CD4-positive, alpha-beta T cell treated with Interleukin-6 at 100 ng/mL for 8 hours (primary cell): ENCODE measurements at regions not wholly inside any gene's neighbourhood (a gene's known extent, or its start where the extent isn't known, plus 50 kb on each side); places are given as distances from the start of the nearest gene placed in this dataset.

ENCODE experiments used
- DNase-seq: peaks from one replicate; pipeline ENCODE4 v3.0.0-alpha.2; 2020; ENCODE audit warnings: mixed read lengths, low spot score

DNA sequence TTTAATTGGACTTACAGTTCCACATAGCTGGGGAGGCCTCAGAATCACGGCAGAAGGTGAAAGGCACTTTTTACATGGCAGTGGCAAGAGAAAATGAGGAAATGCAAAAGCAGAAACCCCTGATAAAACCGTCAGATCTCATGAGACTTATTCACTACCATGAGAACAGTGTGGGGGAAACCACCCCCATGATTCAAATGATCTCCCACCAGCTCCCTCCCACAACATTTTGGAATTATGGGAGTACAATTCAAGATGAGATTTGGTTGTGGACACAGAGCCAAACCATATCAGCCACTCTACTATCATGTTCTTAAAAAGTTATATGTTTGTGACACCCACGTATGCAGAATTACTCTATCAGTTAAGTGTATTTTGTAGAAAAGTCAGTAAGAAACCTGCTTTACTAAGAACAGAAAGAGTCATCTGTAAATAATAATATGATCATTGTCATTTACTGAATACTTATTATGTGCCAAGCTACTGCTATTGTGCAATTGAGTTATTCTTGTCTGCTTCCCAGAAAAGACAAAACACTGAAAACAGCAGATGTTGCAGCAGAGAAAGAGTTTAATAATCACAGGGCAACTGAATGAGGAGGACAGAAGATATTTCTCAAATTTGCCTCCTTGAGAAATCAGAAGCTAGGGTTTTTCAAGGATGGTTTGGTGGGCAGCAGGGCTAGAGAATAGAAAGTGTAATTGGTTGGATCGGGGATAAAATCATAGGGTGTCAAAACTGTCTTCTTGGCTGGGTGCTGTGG is 207.7 kb upstream of the FGGY start:
- no peak for DNase-seq

DNA sequence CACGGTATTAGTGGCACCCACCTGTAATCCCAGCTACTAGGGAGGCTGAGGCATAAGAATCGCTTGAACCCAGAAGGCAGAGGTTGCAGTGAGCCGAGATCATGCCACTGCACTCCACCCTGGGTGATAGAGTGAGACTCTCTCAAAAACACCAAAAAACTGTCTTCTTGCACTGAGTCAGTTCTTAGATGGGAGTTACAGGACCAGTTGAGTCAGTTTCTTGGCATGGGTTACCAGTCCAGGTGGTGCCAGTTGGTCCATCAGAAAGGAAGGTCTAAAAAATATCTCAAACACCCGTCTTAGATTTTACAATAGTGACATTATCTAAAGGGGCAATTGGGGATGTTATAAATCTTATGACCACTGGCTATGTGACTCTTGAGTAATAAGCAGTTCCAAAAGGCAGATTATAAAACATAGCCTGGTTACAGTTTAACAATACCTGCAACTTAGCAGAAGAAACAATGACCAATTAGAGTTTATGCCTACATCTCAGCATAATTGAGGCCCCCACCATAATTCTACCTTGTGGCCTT is 206.9 kb upstream of the FGGY start:
- DNase-seq = no peak

- no peak for DNase-seq
Measured at GRCh38 chr1:59092126-59092525, 204.8 kb upstream of the FGGY start.

- no peak for DNase-seq
Measured at GRCh38 chr1:59094001-59094400, 202.9 kb upstream of the FGGY start.

DNA sequence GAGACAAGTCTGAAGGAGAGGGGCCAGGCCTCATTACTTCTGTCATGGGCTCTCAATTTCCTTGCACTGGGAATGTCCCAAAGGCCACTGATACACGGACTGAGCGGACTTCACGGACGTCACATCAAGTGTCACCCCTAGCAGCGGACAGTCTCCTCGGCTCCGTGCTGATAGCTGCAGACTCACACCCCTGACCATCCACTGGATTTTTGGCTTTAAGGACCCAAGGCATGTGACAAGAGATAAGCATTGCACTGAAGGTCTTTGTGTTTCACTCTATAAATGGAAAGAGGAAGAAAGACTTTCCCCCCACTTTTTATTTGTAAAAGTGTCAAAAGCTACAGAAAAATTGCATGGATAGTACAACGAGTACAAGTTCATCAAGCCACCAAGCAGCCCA is 200.4 kb upstream of the FGGY start:
- DNase-seq = no peak

GRCh38 chr1:59098655-59099054 is 198.2 kb upstream of the FGGY start:
- DNase-seq = no peak

GRCh38 chr1:59100708-59101374 is 196.1 kb upstream of the FGGY start:
- no peak for DNase-seq

GRCh38 chr1:59101518-59101917 is 195.4 kb upstream of the FGGY start:
- DNase-seq = no peak

- DNase-seq = no peak
Measured at GRCh38 chr1:59103457-59103856, 193.4 kb upstream of the FGGY start.

DNA sequence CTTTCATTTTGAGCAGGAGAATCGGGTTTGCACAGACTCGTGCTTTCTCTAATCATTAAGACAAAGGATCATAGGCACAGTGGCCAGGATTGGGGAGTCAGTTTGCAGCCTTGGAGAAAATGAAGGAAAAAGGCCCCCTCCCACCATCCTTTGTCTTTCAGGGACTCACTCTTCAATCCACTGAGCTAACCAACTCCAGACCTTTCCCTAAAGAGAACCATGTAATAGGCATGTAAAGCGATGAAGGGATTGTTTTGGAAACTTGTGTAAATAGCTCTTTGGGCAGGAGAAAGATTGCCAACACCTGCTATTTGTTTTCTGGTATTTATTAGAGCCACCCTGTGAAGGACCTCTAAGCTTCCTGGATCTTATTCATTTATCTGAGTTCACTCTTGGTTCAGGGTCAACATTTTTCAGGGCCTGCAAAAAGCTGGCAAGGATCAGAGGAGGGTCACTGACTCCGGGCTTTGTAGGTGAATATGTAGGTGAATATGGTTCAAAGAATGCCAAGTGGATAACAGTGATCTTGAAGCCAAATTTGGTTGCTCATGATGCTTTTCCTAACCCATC is 192.6 kb upstream of the FGGY start:
- DNase-seq = no peak

- no peak for DNase-seq
Measured at GRCh38 chr1:59105548-59106507, 191.1 kb upstream of the FGGY start.

DNA sequence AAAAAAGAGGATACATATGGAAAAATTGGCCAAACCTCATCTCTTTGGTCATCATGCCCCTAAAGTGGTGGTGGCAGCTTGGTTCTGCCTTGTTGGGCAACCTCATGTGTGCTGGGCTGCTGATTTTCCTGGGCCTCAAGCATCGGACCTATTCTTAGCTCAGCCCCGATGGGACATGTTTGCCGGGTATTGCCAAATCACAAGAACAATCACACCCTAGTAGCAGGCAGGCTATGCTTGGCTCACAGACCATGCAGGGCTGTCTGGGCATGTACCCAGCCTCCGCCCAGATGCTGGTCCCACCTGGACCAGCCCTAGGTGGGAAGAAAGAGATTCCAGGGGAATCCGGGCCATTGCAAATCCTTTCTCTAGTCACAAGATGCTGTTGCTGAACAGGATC is 189.4 kb upstream of the FGGY start:
- DNase-seq = no peak

GRCh38 chr1:59107916-59108315 is 189.0 kb upstream of the FGGY start:
- no peak for DNase-seq

DNA sequence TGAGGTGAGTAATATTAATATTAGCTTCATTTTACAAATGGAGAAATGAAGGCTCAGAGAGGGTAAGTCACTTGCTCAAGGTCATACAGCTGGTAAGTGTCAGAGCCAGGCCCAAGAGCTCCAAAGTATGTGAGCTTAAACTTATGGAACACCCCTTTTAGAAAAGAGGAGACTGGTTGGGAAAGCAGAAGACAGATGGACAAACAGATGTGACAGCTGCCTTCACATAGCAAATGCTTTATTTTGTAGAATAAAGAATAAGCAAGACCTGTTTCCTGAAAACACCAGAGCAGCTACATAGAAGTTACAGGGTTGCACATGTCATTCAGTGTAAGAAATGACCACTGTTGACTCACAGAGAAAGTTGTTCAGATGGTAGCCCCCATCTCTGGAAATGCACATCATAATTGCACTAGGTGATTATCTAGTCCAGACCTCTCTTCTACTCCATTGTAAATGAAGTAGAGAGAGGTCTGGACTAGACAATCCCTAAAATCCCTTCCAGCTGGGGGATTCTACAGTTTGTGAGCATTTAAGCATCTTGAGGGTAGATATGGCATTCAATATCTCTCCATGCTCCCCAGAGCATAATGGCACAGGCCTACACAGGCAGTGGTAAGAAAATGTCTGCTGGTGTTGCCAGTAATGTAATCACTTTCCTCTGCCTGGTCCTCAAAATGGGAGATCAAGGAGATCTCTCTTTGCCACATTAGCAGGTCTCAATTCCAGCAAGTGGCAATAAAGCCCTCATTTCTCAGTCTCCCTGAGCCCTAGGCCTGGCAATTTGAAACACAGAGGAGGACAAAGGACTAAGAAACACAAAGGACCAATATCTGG is 188.2 kb upstream of the FGGY start:
- no peak for DNase-seq

GRCh38 chr1:59110271-59110670 is 186.6 kb upstream of the FGGY start:
- no peak for DNase-seq

- no peak for DNase-seq
Measured at GRCh38 chr1:59113876-59114457, 182.9 kb upstream of the FGGY start.

GRCh38 chr1:59115865-59116264 is 181.0 kb upstream of the FGGY start:
- no peak for DNase-seq

- DNase-seq = no peak
Measured at GRCh38 chr1:59116920-59117542, 179.9 kb upstream of the FGGY start.

GRCh38 chr1:59122527-59122926 is 174.4 kb upstream of the FGGY start:
- no peak for DNase-seq

DNA sequence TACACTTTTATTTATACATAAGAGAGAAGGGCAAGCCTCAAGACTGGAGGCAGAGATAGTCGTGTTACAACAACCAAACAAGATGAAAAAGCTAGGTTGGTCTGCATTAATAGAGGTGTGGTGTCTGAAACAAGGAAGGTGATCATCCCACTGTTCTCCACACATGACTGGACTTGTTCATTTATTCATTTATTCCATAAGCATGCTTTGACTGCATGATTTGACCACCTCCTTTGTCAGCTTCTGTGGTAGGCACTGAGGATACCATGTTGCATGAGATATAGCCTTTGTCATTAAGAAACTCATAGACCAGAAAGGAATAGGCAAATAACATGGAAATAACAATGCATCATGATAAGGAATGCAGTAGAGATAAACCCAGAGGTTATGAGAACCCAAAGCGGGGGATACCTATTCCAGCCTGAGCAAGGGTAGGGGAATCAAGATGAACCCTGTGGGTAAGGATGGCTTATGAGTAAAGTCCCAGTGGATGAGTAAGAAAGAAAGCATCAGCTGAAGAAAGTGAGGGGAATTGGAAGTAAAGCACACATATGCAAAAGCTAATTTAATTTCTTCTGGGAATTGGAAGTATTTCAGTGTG is 173.7 kb upstream of the FGGY start:
- DNase-seq = no peak
